Smooth muscle cell (in vitro differentiated cells): ENCODE measurements at regions not wholly inside any gene's neighbourhood (a gene's known extent, or its start where the extent isn't known, plus 50 kb on each side); places are given as distances from the start of the nearest gene placed in this dataset.
"Not testable (repeated sequence)": the region's sequence is repeated elsewhere in the genome, so short reads cannot be mapped to it uniquely, and the experiment has no call there.

Experiments
- DNase-seq: peaks from one replicate; lab custom pipeline; 2025; ENCODE audit not compliant: unreplicated experiment; lab: John Stamatoyannopoulos, UW
- H2AFZ ChIP-seq: fragments of 200-600 bp; sonication (generic); 2 replicates; pipeline ENCODE4 v1.6.0; 2016; ENCODE audit warnings: antibody characterized with exemption, low read depth, mild to moderate bottlenecking
- H3F3A ChIP-seq: fragments of 200-600 bp; sonication (generic); 2 replicates; pipeline ENCODE4 v1.6.0; 2017; ENCODE audit warnings: antibody characterized with exemption, low read depth
- H3K27ac ChIP-seq: fragments of 200-600 bp; sonication (generic); 2 replicates; pipeline ENCODE4 v1.5.1; 2016; ENCODE audit warnings: low read depth, mild to moderate bottlenecking
- H3K27me3 ChIP-seq: fragments of 200-600 bp; sonication (generic); 2 replicates; pipeline ENCODE4 v1.6.1; 2016; ENCODE audit warnings: low read depth, mild to moderate bottlenecking
- H3K36me3 ChIP-seq: fragments of 200-600 bp; sonication (generic); 2 replicates; pipeline ENCODE4 v1.5.1; 2016; ENCODE audit warnings: low read depth
- H3K4me1 ChIP-seq: fragments of 200-600 bp; sonication (generic); 2 replicates; pipeline ENCODE4 v1.5.1; 2016; ENCODE audit warnings: low read depth
- H3K4me2 ChIP-seq: fragments of 200-600 bp; sonication (generic); 2 replicates; pipeline ENCODE4 v1.6.0; 2016; ENCODE audit warnings: mild to moderate bottlenecking
- H3K4me3 ChIP-seq: fragments of 200-600 bp; sonication (generic); 2 replicates; pipeline ENCODE4 v1.5.1; 2016; ENCODE audit warnings: mild to moderate bottlenecking
- H3K79me2 ChIP-seq: fragments of 200-600 bp; sonication (generic); 2 replicates; pipeline ENCODE4 v1.6.0; 2016; ENCODE audit warnings: low read depth, mild to moderate bottlenecking
- H3K9ac ChIP-seq: fragments of 200-600 bp; sonication (generic); 2 replicates; pipeline ENCODE4 v1.6.0; 2016; ENCODE audit warnings: low read depth
- H3K9me3 ChIP-seq: fragments of 200-600 bp; sonication (generic); replicated peaks from 2 replicates; pipeline ENCODE4 v1.5.1; 2016; ENCODE audit warnings: low read depth
- H4K20me1 ChIP-seq: fragments of 200-600 bp; sonication (generic); 2 replicates; pipeline ENCODE4 v1.6.0; 2016; ENCODE audit warnings: low read depth
- WGBS: methylation state at CpG from one replicate; pipeline ENCODE4 v1.1.7; 2016; ENCODE audit warnings: low lambda C conversion rate; 5-methylcytosine and 5-hydroxymethylcytosine counted together

- not testable (repeated sequence) for H3K9ac ChIP-seq, H3K27me3 ChIP-seq, H3F3A ChIP-seq, H3K27ac ChIP-seq, H4K20me1 ChIP-seq, H2AFZ ChIP-seq, H3K79me2 ChIP-seq, DNase-seq, H3K9me3 ChIP-seq, H3K36me3 ChIP-seq, H3K4me2 ChIP-seq, H3K4me1 ChIP-seq, H3K4me3 ChIP-seq
- 81% methylated on average over 6 of the region's 7 CpGs for WGBS
Measured at GRCh38 chr2:87386063-87386560, 361.8 kb upstream of the PLGLB2 start.

GRCh38 chr2:87395784-87396183, 352.1 kb upstream of the PLGLB2 start:
- not testable (repeated sequence) for H2AFZ ChIP-seq

GRCh38 chr2:87396551-87397265, 351.2 kb upstream of the PLGLB2 start:
- not testable (repeated sequence) for DNase-seq, H3K79me2 ChIP-seq, H3F3A ChIP-seq, H4K20me1 ChIP-seq, H3K27ac ChIP-seq, H2AFZ ChIP-seq, H3K4me1 ChIP-seq, H3K9ac ChIP-seq, H3K9me3 ChIP-seq, H3K27me3 ChIP-seq, H3K4me2 ChIP-seq, H3K4me3 ChIP-seq, H3K36me3 ChIP-seq
- WGBS = 83% methylated on average over 9 of the region's 9 CpGs

More at GRCh38 chr2:87395784-87396183, 352.1 kb upstream of the PLGLB2 start:
- H3K4me1 ChIP-seq, H3K27ac ChIP-seq, H3F3A ChIP-seq, H3K4me2 ChIP-seq, H3K36me3 ChIP-seq, H3K9ac ChIP-seq, H3K79me2 ChIP-seq, H4K20me1 ChIP-seq, H3K27me3 ChIP-seq, DNase-seq, H3K9me3 ChIP-seq, H3K4me3 ChIP-seq: not testable (repeated sequence)
- WGBS = 86% methylated on average over 1 of the region's 1 CpG

DNA sequence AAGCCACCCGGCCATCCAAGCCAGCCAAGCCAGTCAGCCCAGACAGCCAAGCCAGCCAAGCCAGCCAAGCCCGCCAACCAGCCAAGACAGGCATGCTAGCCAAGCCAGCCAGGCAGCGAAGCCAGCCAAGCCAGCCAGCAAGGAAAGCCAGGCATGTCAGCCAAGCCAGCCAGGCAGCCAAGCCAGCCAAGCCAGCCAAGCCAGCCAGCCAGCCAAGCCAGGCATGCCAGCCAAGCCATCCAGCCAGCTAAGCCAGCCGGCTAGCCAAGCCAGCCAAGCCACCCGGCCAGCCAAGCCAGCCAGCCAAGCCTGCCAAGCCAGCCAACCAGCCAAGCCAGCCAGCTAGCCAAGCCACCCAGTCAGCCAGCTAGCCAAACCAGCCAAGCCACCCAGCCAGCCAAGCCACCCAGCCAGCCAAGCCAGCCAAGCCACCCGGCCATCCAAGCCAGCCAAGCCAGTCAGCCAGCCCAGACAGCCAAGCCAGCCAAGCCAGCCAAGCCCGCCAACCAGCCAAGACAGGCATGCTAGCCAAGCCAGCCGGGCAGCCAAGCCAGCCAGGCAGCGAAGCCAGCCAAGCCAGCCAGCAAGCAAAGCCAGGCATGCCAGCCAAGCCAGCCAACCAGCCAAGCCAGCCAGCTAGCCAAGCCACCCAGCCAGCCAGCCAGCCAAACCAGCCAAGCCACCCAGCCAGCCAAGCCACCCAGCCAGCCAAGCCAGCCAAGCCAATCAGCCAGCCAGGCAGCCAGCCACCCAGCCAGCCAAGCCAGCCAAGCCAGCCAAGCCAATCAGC, 350.4 kb upstream of the PLGLB2 start:
- not testable (repeated sequence) for H3K9me3 ChIP-seq, H3K36me3 ChIP-seq, H3K4me3 ChIP-seq, H3K4me2 ChIP-seq, DNase-seq, H3K27me3 ChIP-seq, H3K27ac ChIP-seq, H3K9ac ChIP-seq, H3K79me2 ChIP-seq, H3K4me1 ChIP-seq, H3F3A ChIP-seq, H2AFZ ChIP-seq, H4K20me1 ChIP-seq
- WGBS = 91% methylated on average over 9 of the region's 9 CpGs

DNA sequence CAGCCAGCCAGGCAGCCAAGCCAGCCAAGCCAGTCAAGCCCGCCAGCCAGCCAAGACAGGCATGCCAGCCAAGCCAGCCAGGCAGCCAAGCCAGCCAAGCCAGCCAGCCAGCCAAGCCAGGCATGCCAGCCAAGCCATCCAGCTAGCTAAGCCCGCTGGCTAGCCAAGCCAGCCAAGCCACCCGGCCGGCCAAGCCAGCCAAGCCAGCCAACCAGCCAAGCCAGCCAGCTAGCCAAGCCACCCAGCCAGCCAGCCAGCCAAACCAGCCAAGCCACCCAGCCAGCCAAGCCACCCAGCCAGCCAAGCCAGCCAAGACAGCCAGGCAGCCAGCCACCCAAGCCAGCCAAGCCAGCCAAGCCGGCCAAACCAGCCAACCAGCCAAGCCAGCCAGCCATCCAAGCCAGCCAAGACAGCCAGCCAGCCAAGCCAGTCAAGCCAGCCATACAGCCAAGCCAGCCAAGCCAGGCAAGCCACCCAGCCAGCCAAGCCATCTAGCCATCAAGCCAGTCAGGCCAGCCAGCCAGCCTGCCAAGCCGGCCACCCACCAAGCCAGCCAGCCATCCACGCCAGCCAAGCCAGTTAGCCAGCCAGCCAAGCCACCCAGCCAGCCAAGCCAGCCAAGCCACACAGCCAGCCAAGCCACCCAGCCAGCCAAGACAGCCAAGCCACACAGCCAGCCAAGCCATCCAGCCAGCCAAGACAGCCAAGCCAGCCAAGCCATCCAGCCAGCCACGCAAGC, 349.2 kb upstream of the PLGLB2 start:
- not testable (repeated sequence) for H3K9ac ChIP-seq, H3K79me2 ChIP-seq, H2AFZ ChIP-seq, H3K4me1 ChIP-seq, H3K4me2 ChIP-seq, H3K36me3 ChIP-seq, H3K4me3 ChIP-seq, H3K27me3 ChIP-seq, DNase-seq, H3K27ac ChIP-seq, H3K9me3 ChIP-seq, H4K20me1 ChIP-seq, H3F3A ChIP-seq
- WGBS = 89% methylated on average over 7 of the region's 8 CpGs
